ENCODE measurements at regions not wholly inside any gene's neighbourhood (a gene's known extent, or its start where the extent isn't known, plus 50 kb on each side); places are given as distances from the start of the nearest gene placed in this dataset.

DNA sequence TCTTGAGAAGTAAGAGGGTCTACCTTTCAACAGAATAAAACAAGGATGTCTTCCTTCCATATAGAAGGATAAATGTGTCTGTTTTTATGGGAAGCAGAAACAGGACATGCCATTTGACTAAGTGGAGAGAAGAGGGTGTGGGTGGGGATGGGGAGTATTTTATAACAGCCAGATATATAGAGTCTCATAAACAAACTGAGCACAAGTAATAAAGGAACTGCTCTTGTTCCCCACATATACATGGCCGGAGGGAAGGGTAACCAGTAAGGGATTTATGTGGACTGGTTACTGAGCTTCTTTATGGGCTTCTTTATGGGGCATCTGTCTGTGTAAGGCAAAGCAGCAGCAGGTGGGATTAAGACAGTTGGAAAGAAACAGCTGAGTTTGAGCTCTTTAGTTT, 558.1 kb downstream of the REEP3 start:
- Histone ChIP-seq H3K27ac (ENCODE audit: extremely low read depth, low read depth, low read length) (no peak overlapping the region), H3K4me3 (ENCODE audit: low read depth, low read length) (no peak overlapping the region), H3K9me3 (ENCODE audit: control insufficient read depth, insufficient read depth, low read depth, low read length) (no peaks in the 10 kb centered on the region), H3K36me3 (ENCODE audit: control insufficient read depth in 2 of 2, insufficient read depth in 1 of 2, low read length in 2 of 2) (no peaks in the 10 kb centered on the region), H3K4me1 (ENCODE audit: control insufficient read depth, insufficient read depth, low read length) (peaks cover 2% of the 10 kb centered on the region; the same call in 1 of the 2 replicates)
- CTCF ChIA-PET = no interaction called here
- POLR2A ChIA-PET = no interaction called here
- TF ChIP-seq ZFP69B (tag by site-specific recombination; IDR thresholded peaks at IDR 0.05) = no peak
- TF ChIP-seq TRIM28 (IDR thresholded peaks at IDR 0.05; ENCODE audit: borderline replicate concordance, low read length) = no peak
- no peak for TF ChIP-seq KLF7 (tag by site-specific recombination; IDR thresholded peaks at IDR 0.05; ENCODE audit: borderline replicate concordance)
- TF ChIP-seq, protein P1, sequence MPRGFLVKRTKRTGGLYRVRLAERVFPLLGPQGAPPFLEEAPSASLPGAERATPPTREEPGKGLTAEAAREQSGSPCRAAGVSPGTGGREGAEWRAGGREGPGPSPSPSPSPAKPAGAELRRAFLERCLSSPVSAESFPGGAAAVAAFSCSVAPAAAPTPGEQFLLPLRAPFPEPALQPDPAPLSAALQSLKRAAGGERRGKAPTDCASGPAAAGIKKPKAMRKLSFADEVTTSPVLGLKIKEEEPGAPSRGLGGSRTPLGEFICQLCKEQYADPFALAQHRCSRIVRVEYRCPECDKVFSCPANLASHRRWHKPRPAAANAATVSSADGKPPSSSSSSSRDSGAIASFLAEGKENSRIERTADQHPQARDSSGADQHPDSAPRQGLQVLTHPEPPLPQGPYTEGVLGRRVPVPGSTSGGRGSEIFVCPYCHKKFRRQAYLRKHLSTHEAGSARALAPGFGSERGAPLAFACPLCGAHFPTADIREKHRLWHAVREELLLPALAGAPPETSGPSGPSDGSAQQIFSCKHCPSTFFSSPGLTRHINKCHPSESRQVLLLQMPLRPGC (tag by site-specific recombination; IDR thresholded peaks at IDR 0.05) = no peak
- TF ChIP-seq ZNF677 (tag by site-specific recombination; IDR thresholded peaks at IDR 0.05) = no peak
- TF ChIP-seq HOXD13 (CRISPR knock-in tag; IDR thresholded peaks at IDR 0.05; ENCODE audit: borderline replicate concordance) = no peak

DNA sequence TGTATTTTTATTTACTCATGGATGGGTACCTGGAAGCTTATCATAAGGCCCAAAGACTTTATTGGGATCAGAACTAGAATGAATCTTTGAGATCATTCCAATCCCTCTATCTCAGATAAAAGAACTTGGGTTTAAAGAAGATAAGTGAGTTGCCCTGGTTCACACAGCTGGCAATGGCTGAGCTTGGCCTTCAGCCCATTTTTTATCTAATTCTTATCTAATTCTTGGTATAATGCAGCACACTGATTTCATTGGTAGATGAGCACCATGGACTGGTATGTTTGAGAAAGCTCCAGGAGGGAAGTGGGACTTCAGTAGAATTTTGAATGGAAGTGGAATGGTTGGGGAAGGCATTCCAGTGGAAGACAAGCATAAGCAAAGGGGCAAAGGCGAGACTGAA, 558.9 kb downstream of the REEP3 start:
- CTCF ChIA-PET = no interaction called here
- TF ChIP-seq KLF8 (tag by site-specific recombination; IDR thresholded peaks at IDR 0.05) (no peak), ZNF16 (tag by site-specific recombination; IDR thresholded peaks at IDR 0.05; ENCODE audit: low read depth) (no peak), ZNF776 (tag by site-specific recombination; IDR thresholded peaks at IDR 0.05; ENCODE audit: borderline replicate concordance) (no peak)

DNA sequence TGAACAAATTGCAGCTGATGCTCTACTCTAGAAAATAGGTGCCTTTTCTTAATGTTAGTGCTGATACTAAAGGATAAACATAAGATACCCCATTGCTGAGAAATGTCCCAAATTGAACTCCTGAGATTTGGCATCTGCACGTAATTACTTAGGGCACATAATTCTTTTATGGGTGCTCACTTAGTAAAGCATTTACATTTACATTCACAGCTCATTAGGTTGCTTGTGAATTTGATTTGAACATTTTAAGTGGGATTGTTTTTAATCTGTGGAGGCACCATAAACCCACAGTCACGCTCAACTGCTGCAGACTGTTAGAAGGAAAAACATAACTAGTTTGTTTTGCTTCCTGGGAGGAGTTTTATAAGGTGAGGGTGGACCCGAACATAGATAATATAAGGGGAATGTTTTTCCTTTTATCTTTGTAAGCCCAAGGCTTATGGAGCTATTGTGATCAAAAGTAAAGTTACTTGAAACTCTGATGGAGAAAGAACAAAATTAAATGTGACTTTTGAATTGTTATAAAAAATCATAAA, 560.8 kb downstream of the REEP3 start:
- H3K4me1 ChIP-seq (ENCODE audit: control insufficient read depth, insufficient read depth, low read length) = peaks cover 2% of the 10 kb centered on the region; the same call in 1 of the 2 replicates
- POLR2A ChIA-PET = no interaction called here
- H3K27ac ChIP-seq (ENCODE audit: extremely low read depth, low read depth, low read length) = no peak overlapping the region
- CTCF ChIA-PET = interaction anchor here (0.6 kb wide), 1 partner anchor 34 kb away, joined by 3 read pairs; no protein-coding TSS in a partner anchor
- H3K4me3 ChIP-seq (ENCODE audit: low read depth, low read length) = no peak overlapping the region
- no peaks in the 10 kb centered on the region for H3K36me3 ChIP-seq (ENCODE audit: control insufficient read depth in 2 of 2, insufficient read depth in 1 of 2, low read length in 2 of 2)
- no peaks in the 10 kb centered on the region for H3K9me3 ChIP-seq (ENCODE audit: control insufficient read depth, insufficient read depth, low read depth, low read length)
- TF ChIP-seq ZNF16 (tag by site-specific recombination; IDR thresholded peaks at IDR 0.05; ENCODE audit: low read depth) (no peak), ZNF768 (tag by site-specific recombination; IDR thresholded peaks at IDR 0.05) (no peak), ZBTB1 (tag by site-specific recombination; IDR thresholded peaks at IDR 0.05) (no peak), ZNF155 (tag by site-specific recombination; IDR thresholded peaks at IDR 0.05) (no peak), ZNF776 (tag by site-specific recombination; IDR thresholded peaks at IDR 0.05; ENCODE audit: borderline replicate concordance) (no peak), ZBTB8A (tag by site-specific recombination; IDR thresholded peaks at IDR 0.05) (no peak), ZNF704 (tag by site-specific recombination; IDR thresholded peaks at IDR 0.05) (no peak), ZNF140 (tag by site-specific recombination; IDR thresholded peaks at IDR 0.05) (no peak), ZNF423 (tag by site-specific recombination; IDR thresholded peaks at IDR 0.05) (no peak), ZNF777 (tag by site-specific recombination; IDR thresholded peaks at IDR 0.05; ENCODE audit: borderline replicate concordance) (no peak), HOXA7 (CRISPR knock-in tag; IDR thresholded peaks at IDR 0.05; ENCODE audit: borderline replicate concordance) (no peak), ZBTB26 (tag by site-specific recombination; optimal IDR thresholded peaks at IDR 0.05) (no peak), ZNF561 (tag by site-specific recombination; IDR thresholded peaks at IDR 0.05; ENCODE audit: borderline replicate concordance) (no peak), ZNF174 (tag by site-specific recombination; IDR thresholded peaks at IDR 0.05) (no peak), ZNF660 (tag by site-specific recombination; IDR thresholded peaks at IDR 0.05) (no peak)
- TF ChIP-seq, protein P2, sequence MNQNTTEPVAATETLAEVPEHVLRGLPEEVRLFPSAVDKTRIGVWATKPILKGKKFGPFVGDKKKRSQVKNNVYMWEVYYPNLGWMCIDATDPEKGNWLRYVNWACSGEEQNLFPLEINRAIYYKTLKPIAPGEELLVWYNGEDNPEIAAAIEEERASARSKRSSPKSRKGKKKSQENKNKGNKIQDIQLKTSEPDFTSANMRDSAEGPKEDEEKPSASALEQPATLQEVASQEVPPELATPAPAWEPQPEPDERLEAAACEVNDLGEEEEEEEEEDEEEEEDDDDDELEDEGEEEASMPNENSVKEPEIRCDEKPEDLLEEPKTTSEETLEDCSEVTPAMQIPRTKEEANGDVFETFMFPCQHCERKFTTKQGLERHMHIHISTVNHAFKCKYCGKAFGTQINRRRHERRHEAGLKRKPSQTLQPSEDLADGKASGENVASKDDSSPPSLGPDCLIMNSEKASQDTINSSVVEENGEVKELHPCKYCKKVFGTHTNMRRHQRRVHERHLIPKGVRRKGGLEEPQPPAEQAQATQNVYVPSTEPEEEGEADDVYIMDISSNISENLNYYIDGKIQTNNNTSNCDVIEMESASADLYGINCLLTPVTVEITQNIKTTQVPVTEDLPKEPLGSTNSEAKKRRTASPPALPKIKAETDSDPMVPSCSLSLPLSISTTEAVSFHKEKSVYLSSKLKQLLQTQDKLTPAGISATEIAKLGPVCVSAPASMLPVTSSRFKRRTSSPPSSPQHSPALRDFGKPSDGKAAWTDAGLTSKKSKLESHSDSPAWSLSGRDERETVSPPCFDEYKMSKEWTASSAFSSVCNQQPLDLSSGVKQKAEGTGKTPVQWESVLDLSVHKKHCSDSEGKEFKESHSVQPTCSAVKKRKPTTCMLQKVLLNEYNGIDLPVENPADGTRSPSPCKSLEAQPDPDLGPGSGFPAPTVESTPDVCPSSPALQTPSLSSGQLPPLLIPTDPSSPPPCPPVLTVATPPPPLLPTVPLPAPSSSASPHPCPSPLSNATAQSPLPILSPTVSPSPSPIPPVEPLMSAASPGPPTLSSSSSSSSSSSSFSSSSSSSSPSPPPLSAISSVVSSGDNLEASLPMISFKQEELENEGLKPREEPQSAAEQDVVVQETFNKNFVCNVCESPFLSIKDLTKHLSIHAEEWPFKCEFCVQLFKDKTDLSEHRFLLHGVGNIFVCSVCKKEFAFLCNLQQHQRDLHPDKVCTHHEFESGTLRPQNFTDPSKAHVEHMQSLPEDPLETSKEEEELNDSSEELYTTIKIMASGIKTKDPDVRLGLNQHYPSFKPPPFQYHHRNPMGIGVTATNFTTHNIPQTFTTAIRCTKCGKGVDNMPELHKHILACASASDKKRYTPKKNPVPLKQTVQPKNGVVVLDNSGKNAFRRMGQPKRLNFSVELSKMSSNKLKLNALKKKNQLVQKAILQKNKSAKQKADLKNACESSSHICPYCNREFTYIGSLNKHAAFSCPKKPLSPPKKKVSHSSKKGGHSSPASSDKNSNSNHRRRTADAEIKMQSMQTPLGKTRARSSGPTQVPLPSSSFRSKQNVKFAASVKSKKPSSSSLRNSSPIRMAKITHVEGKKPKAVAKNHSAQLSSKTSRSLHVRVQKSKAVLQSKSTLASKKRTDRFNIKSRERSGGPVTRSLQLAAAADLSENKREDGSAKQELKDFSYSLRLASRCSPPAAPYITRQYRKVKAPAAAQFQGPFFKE (tag by site-specific recombination; IDR thresholded peaks at IDR 0.05; ENCODE audit: borderline replicate concordance) = no peak

More for the DNA sequence above, 558.9 kb downstream of the REEP3 start:
- Histone ChIP-seq H3K4me1 (ENCODE audit: control insufficient read depth, insufficient read depth, low read length) (peaks cover 2% of the 10 kb centered on the region; the same call in 1 of the 2 replicates), H3K4me3 (ENCODE audit: low read depth, low read length) (no peak overlapping the region), H3K9me3 (ENCODE audit: control insufficient read depth, insufficient read depth, low read depth, low read length) (no peaks in the 10 kb centered on the region), H3K27ac (ENCODE audit: extremely low read depth, low read depth, low read length) (no peak overlapping the region), H3K36me3 (ENCODE audit: control insufficient read depth in 2 of 2, insufficient read depth in 1 of 2, low read length in 2 of 2) (no peaks in the 10 kb centered on the region)
- POLR2A ChIA-PET = no interaction called here
